Activated naive CD8-positive, alpha-beta T cell (primary cell): ENCODE measurements at regions not wholly inside any gene's neighbourhood (a gene's known extent, or its start where the extent isn't known, plus 50 kb on each side); places are given as distances from the start of the nearest gene placed in this dataset.

Experiments
- H3K27ac Mint-ChIP-seq: one replicate; pipeline ENCODE4 v1.8.0; 2021; ENCODE audit warnings: mixed read lengths
- H3K27me3 Mint-ChIP-seq: one replicate; pipeline ENCODE4 v1.8.0; 2021; ENCODE audit warnings: mixed read lengths
- H3K36me3 Mint-ChIP-seq: one replicate; pipeline ENCODE4 v1.8.0; 2021; ENCODE audit warnings: mixed read lengths
- H3K4me1 Mint-ChIP-seq: one replicate; pipeline ENCODE4 v1.8.0; 2021; ENCODE audit warnings: low read depth, mixed read lengths
- H3K4me3 Mint-ChIP-seq: one replicate; pipeline ENCODE4 v1.8.0; 2021; ENCODE audit warnings: mild to moderate bottlenecking, mixed read lengths
- H3K9me3 Mint-ChIP-seq: one replicate; pipeline ENCODE4 v1.8.0; 2021; ENCODE audit warnings: low read depth, mixed read lengths

DNA sequence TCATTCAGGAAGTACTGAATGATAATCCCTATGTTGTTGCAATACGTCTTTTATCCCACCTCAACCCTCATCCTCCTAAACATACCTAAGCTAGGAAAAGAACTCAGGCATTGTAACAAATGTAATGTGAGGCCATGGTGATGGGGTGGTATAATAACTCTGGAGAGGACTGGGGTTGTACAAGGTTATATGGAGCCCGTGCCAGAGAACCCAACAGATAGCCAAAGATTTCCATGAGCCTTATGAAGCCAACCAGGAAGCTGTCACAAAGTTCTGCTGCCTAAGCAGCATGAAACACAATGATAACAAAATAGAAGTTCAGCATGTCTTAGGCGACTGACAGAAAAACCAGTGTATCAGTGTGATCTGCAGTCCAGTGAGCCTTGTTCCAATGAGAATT is 394.1 kb upstream of the NBEA start:
- H3K27ac Mint-ChIP-seq = no peak overlapping the region
- no peak overlapping the region for H3K4me3 Mint-ChIP-seq
- H3K27me3 Mint-ChIP-seq = no peaks in the 10 kb centered on the region
- H3K9me3 Mint-ChIP-seq = no peaks in the 10 kb centered on the region
- H3K36me3 Mint-ChIP-seq = no peaks in the 10 kb centered on the region
- no peaks in the 10 kb centered on the region for H3K4me1 Mint-ChIP-seq

DNA sequence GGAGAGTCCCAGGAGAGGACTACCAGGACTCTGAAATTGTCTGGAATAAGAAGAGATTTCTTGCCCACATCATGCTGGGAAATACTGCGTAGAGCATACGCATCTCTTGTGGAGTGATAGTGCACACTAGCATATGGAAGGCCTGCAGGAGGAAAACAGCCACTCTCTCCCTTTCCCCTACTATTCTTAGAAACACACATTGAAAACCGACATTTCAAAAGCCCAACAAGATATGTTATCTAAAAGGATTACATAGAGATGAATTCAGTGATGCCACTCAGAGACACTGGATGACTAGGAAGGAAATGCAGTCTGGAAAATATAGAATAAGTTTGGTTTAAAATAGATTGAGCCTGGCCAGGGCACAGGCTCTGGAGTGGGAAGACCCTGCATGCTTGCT is 388.7 kb upstream of the NBEA start:
- Mint-ChIP-seq H3K9me3 (no peaks in the 10 kb centered on the region), H3K36me3 (no peaks in the 10 kb centered on the region), H3K27me3 (peaks cover 4% of the 10 kb centered on the region), H3K4me1 (no peaks in the 10 kb centered on the region), H3K27ac (no peak overlapping the region), H3K4me3 (no peak overlapping the region)

DNA sequence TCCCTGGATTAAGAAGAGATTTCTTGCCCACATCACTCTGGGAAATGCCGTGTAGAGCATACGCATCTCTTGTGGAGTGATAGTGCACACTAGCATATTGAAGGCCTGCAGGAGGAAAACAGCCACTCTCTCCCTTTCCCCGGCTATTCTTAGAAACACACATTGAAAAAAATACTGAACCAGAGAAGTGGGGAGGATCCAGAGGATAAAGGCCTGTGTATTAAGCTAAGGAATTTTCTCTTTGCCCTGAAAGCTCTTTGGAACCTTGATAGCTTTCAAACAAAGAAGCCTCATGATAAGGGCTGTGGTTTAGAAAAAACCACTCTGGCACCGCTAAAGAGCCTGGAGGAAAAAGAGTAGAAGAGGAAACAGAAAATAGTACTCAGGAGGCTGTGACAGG is 386.1 kb upstream of the NBEA start:
- Mint-ChIP-seq H3K27me3 (peaks cover 6% of the 10 kb centered on the region), H3K27ac (no peak overlapping the region), H3K4me3 (no peak overlapping the region), H3K9me3 (no peaks in the 10 kb centered on the region), H3K36me3 (no peaks in the 10 kb centered on the region), H3K4me1 (no peaks in the 10 kb centered on the region)

- Mint-ChIP-seq H3K27me3 (peaks cover 2% of the 10 kb centered on the region), H3K4me1 (no peaks in the 10 kb centered on the region), H3K4me3 (no peak overlapping the region), H3K36me3 (no peaks in the 10 kb centered on the region), H3K9me3 (no peaks in the 10 kb centered on the region), H3K27ac (no peak overlapping the region)
Measured at GRCh38 chr13:34561033-34561432, 381.0 kb upstream of the NBEA start.

DNA sequence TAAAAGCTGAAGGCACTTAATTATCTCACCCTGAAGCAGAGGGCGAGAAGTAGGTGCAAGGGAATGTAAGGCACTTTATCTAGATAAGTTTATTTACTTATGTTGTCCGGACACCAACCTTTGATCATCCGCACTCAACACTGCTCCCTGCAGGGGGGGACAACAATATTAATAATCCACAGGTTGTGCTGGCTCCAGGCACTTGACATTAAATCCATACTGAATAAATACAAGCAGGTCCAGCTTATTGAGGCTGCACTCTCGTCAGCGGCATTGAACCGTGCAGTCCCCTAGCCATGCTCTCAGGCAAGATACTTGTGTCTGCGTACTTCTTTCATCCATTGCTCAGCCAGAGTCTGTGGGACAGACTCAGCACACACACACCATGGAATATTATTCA is 374.5 kb upstream of the NBEA start:
- Mint-ChIP-seq H3K9me3 (no peaks in the 10 kb centered on the region), H3K4me3 (no peak overlapping the region), H3K27me3 (no peaks in the 10 kb centered on the region), H3K4me1 (no peaks in the 10 kb centered on the region), H3K36me3 (no peaks in the 10 kb centered on the region), H3K27ac (no peak overlapping the region)

- Mint-ChIP-seq H3K4me3 (no peak overlapping the region), H3K27me3 (no peaks in the 10 kb centered on the region), H3K36me3 (no peaks in the 10 kb centered on the region), H3K4me1 (no peaks in the 10 kb centered on the region), H3K9me3 (no peaks in the 10 kb centered on the region), H3K27ac (no peak overlapping the region)
Measured at GRCh38 chr13:34570698-34571353, 371.2 kb upstream of the NBEA start.

DNA sequence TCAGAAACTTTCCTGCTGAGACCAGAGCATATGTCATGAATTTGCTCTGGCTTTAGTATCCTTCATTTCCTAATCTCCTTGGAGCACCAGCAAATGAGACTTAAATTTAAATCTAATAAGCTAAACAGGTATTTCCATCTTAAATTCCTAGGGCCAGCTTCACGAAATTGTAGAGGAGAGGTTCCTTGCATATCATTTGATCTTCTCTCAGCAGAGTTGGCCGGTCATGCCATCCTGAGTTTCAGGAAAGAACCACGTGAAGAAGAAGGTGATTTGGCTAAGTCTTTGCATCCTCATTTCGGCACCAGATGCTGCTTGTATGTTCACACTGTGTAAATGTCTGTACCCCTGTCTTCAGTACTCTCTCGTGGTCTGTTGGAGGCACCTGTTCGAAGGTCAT is 370.4 kb upstream of the NBEA start:
- H3K27ac Mint-ChIP-seq = no peak overlapping the region
- no peaks in the 10 kb centered on the region for H3K9me3 Mint-ChIP-seq
- H3K4me3 Mint-ChIP-seq = no peak overlapping the region
- H3K27me3 Mint-ChIP-seq = no peaks in the 10 kb centered on the region
- H3K4me1 Mint-ChIP-seq = no peaks in the 10 kb centered on the region
- no peaks in the 10 kb centered on the region for H3K36me3 Mint-ChIP-seq

GRCh38 chr13:34577051-34577450 is 365.0 kb upstream of the NBEA start:
- no peaks in the 10 kb centered on the region for H3K27me3 Mint-ChIP-seq
- H3K36me3 Mint-ChIP-seq = no peaks in the 10 kb centered on the region
- no peak overlapping the region for H3K27ac Mint-ChIP-seq
- no peak overlapping the region for H3K4me3 Mint-ChIP-seq
- no peaks in the 10 kb centered on the region for H3K4me1 Mint-ChIP-seq
- H3K9me3 Mint-ChIP-seq = no peaks in the 10 kb centered on the region

GRCh38 chr13:34578471-34578870 is 363.6 kb upstream of the NBEA start:
- Mint-ChIP-seq H3K4me1 (no peaks in the 10 kb centered on the region), H3K36me3 (no peaks in the 10 kb centered on the region), H3K9me3 (no peaks in the 10 kb centered on the region), H3K4me3 (no peak overlapping the region), H3K27ac (no peak overlapping the region), H3K27me3 (no peaks in the 10 kb centered on the region)

DNA sequence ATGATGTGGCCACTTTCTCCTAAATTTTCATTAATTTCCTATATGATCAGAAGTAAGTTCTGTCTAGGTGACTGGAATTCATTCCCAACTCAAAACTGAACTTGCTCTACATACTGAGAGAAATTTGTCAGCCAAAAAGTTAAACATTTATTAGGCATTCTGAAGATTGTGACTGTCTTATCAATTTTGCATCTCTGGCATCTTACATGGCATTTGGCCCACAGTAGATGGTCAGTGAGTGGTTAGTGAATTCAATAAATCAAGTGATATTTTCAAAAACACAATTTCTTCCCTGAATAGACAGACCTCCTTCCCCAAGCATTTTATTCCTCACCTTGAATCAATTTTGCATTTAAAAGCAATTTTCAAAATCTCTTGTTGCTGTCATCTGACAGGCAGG is 363.2 kb upstream of the NBEA start:
- Mint-ChIP-seq H3K27ac (no peak overlapping the region), H3K36me3 (no peaks in the 10 kb centered on the region), H3K4me1 (no peaks in the 10 kb centered on the region), H3K9me3 (no peaks in the 10 kb centered on the region), H3K27me3 (no peaks in the 10 kb centered on the region), H3K4me3 (no peak overlapping the region)

DNA sequence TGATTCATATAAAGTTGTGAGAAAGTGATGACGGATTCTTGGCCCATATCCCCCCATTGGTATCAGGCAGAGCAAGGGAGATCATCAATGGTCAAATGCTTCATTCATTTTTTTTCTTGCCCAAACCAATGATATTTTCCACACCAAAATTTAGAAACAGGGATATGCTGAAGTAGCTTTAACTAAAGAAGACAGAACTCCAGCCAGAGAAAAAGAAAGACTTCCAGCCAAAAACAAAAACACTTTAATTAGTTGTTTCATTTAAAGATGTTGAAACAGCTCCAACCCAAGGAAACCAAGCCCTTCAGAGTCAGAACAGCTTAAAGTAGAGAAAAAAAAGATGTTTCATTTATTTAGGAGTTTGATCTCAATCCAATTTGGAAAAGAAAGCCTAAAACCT is 358.9 kb upstream of the NBEA start:
- Mint-ChIP-seq H3K9me3 (no peaks in the 10 kb centered on the region), H3K27me3 (peaks cover 3% of the 10 kb centered on the region), H3K4me3 (no peak overlapping the region), H3K36me3 (no peaks in the 10 kb centered on the region), H3K27ac (no peak overlapping the region), H3K4me1 (no peaks in the 10 kb centered on the region)

- Mint-ChIP-seq H3K4me1 (no peaks in the 10 kb centered on the region), H3K27ac (no peak overlapping the region), H3K27me3 (peaks cover 3% of the 10 kb centered on the region), H3K4me3 (no peak overlapping the region), H3K36me3 (no peaks in the 10 kb centered on the region), H3K9me3 (no peaks in the 10 kb centered on the region)
Measured at GRCh38 chr13:34587576-34587975, 354.5 kb upstream of the NBEA start.

- no peaks in the 10 kb centered on the region for H3K9me3 Mint-ChIP-seq
- H3K27me3 Mint-ChIP-seq = peaks cover 3% of the 10 kb centered on the region
Measured at GRCh38 chr13:34588362-34588761, 353.7 kb upstream of the NBEA start.

DNA sequence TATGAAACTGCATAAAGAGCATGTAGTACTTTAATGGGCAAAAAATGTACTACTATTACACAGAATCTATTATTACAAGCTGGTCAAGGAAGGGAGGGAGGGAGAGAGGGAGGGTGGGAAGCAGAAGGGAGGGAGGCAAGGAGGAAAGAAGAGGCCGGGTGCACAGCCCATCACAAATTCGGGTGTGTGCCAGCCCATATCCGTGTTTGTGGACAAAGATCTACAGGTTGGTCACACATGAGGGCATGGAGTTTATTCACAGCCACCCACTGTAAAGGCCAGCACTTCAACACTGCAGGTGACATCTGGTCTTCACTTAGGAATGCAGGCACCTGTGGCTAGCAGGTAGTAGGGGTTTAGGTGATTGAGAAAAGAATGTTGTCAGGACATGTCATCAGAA is 352.5 kb upstream of the NBEA start:
- H3K4me3 Mint-ChIP-seq = no peak overlapping the region
- no peak overlapping the region for H3K27ac Mint-ChIP-seq
- H3K27me3 Mint-ChIP-seq = peaks cover 3% of the 10 kb centered on the region
- no peaks in the 10 kb centered on the region for H3K9me3 Mint-ChIP-seq
- H3K4me1 Mint-ChIP-seq = no peaks in the 10 kb centered on the region
- H3K36me3 Mint-ChIP-seq = no peaks in the 10 kb centered on the region

More at GRCh38 chr13:34588362-34588761, 353.7 kb upstream of the NBEA start:
- H3K36me3 Mint-ChIP-seq = no peaks in the 10 kb centered on the region
- H3K4me3 Mint-ChIP-seq = no peak overlapping the region
- H3K27ac Mint-ChIP-seq = no peak overlapping the region
- no peaks in the 10 kb centered on the region for H3K4me1 Mint-ChIP-seq

DNA sequence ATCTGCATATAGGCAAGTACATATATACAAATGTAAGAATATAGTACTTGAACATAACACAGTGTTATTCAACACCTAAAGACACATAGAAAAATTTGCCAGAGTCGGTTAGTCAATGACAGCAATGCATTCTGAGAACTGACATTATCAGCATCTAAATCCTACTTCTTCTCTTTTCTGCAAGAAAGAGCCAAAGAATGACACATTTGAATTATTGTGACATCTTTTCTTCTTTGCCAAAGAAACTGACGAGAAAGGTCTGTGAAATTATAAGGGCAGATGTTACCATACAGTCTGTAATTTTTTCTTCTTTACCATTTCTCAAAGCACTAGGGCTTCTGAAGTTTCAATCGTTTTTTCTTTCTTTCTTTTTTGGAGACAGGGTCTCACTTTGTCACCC is 350.9 kb upstream of the NBEA start:
- H3K27me3 Mint-ChIP-seq = peaks cover 2% of the 10 kb centered on the region
- H3K4me3 Mint-ChIP-seq = no peak overlapping the region
- no peaks in the 10 kb centered on the region for H3K36me3 Mint-ChIP-seq
- no peaks in the 10 kb centered on the region for H3K9me3 Mint-ChIP-seq
- no peak overlapping the region for H3K27ac Mint-ChIP-seq
- no peaks in the 10 kb centered on the region for H3K4me1 Mint-ChIP-seq

DNA sequence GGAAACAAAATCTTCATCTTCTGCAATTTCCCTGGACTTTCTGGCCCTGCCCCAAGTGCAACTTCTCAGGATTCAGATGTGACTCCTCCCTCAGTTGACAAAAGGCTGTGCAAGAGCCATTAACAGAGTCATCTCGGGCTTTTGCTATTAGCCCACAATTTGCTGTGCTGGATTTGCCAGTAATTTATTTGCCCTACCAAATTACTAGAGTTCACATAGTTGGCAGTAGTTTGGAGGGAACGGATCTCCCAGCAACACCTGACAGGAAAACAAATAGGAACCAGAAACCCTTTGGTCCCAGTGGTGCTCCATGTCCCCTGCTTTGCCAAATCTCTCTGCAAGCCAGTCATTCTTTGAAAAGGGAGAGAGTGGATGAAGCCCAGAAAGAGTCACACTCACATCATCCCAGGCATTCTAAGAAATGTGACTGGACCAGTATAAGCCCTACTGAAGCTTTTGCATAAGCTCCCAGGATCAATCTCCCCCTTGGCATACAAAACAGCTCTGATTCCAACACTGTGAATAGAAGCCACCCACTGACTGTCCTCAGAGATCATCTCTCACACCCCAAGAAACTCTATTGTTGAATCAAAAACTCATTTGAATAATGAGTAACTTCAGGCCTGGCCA is 350.1 kb upstream of the NBEA start:
- Mint-ChIP-seq H3K27me3 (no peaks in the 10 kb centered on the region), H3K4me3 (no peak overlapping the region), H3K36me3 (no peaks in the 10 kb centered on the region), H3K9me3 (no peaks in the 10 kb centered on the region), H3K4me1 (no peaks in the 10 kb centered on the region), H3K27ac (no peak overlapping the region)
